HG03565 (cell line): ENCODE measurements at regions not wholly inside any gene's neighbourhood (a gene's known extent, or its start where the extent isn't known, plus 50 kb on each side); places are given as distances from the start of the nearest gene placed in this dataset.
A peak's percentile ranks its signal among the peaks of the same experiment; 100 is the strongest.
"Not testable (repeated sequence)": the region's sequence is repeated elsewhere in the genome, so short reads cannot be mapped to it uniquely, and the experiment has no call there.

ENCODE experiments used
- ATAC-seq: cut with Tn5 transposase; IDR thresholded peaks from one replicate; pipeline ENCODE4 v1.9.1; 2021; ENCODE audit warnings: mild to moderate bottlenecking, moderate library complexity; ENCODE audit not compliant: unreplicated experiment

DNA sequence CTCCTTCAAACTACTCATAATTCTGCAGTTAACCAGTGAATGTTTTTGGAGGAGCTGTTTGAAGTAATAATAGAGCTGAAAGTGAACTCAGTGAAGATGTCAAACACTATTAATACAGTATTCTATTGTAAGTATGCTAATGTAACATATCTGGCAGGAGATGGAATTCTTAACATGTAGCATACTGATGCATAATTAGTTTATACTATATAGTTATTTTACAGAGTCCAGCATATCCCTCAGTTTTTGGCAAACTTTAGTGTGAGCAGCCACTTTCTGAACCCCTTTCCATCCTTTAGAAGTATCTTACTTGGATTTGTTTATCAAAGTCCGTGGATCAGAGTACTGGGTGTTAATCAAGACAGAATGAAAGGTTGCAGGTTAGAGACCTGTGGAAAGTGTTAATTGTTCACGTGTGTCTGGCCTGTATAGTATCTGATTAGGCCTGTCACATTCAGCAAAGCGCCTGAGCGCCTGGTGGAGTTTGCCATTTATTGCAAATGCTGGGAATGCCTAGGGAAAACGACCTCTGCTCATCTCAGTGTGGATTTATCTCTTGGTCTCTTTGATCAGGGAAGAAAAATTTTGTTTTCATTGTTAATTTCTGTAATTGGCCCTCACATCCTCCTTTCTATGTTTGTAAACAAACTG lies 251.7 kb upstream of the MAD2L1 start:
- ATAC-seq, result no peak

DNA sequence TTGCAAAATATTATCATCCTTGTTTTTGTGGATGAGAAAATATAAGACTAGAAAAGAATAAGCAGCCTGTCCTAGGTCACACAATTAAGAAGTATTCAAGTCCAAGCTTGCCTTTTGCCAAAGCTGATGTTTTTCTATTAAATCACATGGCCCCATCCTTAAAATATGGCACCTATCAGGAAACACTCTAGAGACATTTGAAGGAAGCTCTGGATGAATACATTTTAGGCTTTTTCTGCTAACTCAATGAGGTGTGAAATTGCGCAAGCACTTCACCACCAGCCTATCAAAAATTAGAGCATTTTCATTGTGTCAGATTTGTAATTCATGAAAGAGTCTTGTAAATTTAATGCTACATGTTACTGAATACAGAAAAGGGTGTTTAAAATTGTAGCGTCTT lies 251.1 kb upstream of the MAD2L1 start:
- no peak for ATAC-seq

DNA sequence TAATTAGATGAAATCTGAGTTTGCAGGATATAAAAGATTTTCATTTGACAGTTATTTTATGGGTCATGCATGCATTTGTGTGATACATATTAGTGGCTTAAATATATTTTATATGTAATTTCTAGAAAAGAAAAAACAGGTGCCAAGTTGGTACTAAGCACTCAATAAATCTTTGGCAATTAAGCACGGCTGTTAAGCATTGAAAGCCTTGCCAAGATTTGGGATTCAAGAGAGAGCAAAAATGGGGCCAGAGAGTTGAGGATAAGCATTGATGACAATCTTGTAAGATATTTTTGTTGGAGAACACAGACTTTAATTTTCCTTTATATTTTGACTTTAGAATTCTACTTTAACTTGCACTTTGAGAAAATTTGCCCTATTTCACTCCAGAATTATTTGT lies 249.8 kb upstream of the MAD2L1 start:
- no peak for ATAC-seq

DNA sequence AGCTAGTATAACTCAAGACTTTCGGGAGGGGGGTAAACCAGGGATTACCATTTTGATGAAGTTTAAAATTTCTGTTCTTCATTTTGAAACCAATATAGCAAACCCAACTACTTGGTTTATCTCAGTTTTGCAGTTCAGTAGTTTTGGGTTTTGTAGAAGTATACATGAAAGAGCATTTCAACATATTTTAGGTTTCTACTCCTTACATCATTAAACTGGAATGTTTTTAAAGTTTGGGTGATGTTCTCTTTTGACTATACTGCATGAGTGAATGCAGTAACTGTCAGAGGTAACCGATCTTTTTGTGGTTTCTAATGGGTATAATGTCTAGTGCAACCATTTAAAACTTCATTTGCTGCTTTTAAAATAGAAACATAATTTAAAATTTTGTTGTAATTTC lies 248.3 kb upstream of the MAD2L1 start:
- peak; percentile 76 for ATAC-seq

DNA sequence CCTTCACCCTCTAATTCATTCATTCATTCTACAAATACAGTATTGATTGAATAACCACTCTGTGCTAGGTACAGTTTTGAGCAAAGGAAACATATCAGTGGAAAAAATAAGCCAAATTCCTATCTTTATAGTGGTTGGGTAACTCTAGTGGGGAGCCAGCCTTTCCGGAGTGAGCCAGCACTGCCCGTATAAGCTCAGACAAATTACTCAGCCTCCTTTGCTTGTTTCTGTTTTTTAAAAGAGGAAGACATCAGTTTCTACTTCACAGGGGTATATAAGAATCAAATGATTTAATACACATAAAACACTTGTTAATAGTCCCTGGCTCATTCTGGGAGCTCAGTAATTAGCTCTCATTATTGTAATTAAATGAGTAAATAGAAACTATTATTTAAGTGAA lies 238.2 kb upstream of the MAD2L1 start:
- no peak for ATAC-seq

DNA sequence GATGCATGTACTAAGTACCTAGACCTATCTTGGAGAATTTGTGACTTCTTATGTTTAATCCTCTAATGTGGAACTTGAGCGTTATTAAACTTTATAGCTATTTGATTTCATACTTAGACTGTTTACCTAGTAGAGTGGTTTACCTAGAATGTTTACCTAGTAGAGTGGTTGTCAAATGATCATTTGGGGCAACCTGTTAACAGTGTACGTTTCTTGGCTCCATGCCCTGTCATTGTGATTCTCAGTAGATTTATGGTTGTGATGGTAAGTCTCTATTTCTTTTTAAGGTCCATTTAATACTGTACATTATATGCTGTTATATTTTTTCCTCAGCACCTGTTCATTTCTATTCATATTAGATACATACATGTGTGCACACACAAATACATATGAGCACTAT lies 233.0 kb upstream of the MAD2L1 start:
- ATAC-seq, result no peak

DNA sequence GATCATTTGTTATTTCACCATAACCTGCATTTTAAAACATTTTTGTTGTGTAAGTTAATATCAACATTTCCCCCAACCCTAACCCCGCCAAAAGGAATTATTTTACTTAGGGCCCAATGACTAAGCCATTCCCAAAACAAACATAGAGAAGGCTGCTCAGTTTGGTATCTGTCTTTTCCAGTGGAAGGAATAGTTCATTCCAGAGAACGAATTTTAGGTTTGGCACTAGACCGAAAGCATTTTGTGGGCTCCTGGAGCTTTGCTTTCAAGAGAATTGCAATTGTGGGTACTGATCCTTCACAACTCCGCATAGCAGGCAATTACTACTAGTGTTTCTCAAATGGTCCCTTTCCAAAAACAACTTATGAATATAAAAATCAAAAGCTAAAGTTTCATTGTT lies 226.7 kb upstream of the MAD2L1 start:
- no peak for ATAC-seq

DNA sequence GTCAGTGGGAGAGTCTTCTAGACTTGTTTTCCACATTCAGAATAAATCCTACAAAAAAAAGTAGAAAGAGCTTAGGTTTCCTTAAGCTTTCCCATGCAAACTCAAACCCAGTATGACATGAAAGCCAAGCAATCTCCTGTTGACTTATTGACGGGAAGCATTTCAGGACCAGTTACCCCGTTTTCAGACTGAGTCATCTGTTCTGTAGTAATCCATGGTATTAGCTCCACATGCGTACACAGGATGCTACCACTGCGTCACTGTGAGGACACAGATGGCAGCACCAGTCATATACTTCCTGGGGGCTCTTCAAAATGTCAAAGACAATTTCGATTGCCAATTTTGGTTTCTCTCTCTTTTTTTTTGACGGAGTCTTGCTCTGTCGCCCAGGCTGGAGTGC lies 224.9 kb upstream of the MAD2L1 start:
- ATAC-seq, result no peak

DNA sequence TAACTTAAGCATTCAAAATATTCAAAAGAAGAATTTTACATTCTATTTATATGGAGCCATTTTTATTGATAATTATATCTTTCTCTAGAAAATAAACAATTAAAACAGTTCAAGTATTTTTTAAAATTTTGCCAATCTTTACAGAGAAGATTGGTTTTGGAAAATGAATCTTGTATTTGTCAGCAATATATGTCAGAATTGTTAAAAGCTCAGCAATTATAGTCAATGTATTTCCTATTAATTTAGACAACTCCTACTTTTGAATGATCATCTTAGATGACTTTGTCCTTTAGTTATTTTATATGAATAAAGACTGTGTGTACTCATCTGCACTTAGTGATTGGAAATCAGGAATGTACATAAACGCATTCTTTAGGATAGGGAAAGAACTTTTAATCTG lies 223.9 kb upstream of the MAD2L1 start:
- no peak for ATAC-seq

DNA sequence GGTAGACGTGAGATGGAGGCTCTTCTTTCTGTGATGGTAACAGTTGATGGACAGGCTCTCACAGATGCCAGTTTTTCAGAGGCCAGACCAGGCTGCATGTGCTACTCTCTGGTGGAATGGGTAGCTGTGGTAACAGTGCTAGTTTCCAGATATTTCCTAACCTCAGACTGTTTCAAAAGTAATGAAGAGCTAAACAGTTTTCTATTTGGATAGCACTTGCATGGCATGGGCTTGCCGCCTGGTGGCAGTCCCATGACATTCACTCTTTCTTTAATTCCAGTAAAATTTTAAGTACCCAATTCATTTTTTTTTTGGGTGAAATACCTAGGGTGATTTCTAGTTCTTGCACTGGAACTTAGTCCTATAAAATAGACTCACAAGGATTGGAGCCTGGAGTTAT lies 220.2 kb upstream of the MAD2L1 start:
- no peak for ATAC-seq

DNA sequence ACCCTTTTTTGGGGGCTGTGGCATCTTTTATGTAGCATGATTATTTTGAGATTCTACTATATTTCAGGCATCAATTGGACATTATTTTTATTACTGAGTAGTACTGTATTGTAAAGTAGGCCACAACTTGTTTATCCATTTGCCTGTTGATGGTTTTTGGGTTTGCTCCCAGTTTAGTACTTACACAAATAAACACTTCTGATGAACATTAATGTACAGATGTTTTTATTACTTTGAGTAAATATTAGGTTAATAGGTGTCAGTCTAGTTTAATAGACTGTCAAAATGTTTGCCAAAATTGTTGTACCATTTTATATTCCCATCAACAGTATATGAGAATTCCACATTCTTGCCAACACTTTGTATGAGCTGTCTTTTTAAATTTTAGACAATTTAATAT lies 214.9 kb upstream of the MAD2L1 start:
- no peak for ATAC-seq

DNA sequence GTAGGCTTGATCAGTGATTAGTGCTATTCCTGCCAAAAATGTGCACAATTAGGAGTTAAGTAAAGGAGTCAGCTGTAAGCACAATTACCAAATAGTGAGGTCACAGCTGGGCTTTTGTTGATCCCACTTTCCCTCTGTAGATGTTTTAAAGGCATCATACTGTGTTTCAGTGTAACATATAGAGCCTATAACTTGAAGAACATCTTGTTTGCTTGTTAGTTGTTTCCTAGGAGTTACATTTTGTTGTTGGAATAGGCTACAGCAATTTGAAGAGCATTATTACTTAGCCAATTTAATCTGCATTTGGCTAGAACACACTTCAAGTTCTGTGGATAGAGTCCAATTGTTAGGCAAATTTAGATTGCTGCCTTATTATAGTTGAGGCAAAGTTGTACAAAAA lies 210.7 kb upstream of the MAD2L1 start:
- ATAC-seq, result no peak

DNA sequence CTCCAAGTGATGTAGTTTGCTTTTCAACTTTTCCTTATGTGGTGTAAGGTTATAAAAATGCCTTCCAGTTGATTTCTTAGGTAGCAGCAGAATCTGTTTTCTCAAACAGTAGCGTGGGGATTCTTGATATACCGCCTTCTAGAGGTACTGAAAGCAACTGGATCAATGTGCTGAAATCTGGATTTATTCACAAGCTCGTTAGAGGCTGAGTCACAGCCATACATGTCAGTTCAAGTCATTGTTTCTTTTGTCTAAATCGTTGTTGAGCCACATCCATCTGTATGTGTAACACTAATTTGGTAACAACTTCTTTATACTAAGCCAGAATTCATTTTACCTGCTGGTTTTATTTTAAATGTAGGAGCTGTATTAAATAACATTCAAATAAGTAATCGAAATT lies 200.0 kb upstream of the MAD2L1 start:
- no peak for ATAC-seq

DNA sequence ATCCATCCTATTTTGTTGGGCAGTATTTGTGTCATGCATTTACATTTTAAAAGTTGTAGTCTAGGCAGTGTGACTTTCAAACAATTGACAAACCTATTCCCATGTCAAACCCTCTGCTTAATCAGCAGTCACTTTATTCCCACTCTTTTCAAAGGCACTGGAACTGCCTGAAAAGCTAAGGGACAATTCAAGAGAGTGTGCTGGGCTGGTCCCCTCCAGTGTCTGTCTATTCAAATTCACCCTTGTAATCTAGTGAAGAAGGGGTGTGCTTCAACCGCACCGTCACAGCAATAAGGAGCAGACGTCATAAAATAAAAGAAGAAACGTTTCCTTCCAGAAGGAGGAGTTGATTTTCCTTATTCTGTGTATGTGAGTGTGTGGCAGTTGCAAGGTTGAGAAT lies 197.0 kb upstream of the MAD2L1 start:
- ATAC-seq, result no peak

DNA sequence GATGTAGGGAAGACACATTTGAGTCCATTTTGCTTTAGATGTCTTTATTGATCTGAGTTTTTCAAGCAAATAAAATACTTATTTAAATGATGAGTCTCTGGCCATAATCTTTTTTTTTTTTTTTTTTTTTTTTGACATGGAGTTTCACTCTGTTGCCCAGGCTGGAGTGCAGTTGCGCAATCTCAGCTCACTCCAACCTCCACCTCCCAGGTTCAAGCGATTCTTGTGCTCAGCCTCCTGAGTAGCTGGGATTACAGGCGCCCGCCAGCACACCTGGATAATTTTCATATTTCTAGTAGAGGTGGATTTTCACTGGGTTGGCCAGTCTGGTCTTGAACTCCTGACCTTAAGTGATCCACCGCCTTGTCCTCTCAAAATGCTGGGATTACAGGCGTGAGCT lies 194.5 kb upstream of the MAD2L1 start:
- ATAC-seq, result no peak

DNA sequence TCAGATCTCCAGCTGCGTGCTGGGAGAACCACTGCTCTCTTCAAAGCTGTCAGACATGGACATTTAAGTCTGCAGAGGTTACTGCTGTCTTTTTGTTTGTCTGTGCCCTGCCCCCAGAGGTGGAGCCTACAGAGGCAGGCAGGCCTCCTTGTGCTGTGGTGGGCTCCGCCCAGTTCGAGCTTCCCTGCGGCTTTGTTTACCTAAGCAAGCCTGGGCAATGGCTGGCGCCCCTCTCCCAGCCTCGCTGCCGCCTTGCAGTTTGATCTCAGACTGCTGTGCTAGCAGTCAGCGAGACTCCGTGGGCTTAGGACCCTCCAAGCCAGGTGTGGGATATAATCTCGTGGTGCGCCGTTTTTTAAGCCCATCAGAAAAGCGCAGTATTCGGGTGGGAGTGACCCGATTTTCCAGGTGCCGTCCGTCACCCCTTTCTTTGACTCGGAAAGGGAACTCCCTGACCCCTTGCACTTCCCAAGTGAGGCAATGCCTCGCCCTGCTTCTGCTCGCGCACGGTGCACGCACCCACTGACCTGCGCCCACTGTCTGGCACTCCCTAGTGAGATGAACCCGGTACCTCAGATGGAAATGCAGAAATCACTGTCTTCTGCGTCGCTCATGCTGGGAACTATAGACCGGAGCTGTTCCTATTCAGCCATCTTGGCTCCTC lies 189.6 kb upstream of the MAD2L1 start:
- not testable (repeated sequence) for ATAC-seq

DNA sequence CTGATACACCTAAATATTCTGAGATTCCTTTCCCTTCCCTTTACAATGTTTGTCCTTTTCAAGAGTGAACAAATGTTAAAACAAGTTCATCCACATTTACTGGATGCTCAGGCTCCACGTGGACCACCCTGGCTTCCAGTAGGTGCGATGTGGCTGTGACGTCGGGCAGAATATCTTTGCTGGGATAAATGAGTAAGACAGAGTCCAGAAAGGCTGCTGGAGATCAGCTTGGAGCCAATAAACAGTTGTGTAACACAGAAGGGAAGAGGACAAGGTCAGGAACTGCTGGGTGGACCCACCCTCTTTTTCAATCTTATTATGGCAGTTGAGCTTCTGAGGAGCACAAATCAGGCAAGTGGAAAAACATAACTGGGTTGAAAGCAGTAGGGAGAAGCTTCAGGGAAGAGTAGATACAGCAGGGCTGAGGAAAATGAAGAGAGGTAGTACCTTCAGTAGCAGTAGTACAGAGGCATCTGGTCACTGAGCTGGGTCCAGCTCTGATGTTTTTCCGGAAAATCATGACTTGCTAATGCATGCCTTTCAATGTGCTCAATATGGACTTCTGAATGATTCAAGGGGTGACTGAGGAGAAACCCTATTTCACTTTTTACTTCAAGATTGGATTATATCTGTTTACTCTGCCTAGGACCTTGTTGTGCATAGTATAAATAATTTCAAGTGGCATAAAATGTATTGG lies 171.8 kb upstream of the MAD2L1 start:
- no peak for ATAC-seq

DNA sequence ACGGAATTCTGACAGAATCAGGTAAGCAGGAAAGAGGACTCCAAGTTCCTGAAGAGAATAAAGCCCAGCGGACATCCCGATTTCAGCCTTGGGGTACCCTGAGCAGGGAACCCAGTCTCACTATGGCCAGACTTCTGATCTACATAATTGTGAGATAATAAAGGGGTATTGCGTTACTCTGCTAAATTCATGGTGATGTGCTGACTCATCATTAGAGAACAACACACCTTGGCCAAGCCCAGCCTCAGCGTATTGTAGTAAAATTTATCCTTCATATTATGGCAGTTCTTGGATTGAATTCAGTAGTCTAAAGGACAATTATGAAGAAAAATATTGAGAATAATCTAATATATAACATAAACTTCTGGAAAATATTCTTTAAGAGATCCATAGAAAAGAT lies 170.2 kb upstream of the MAD2L1 start:
- no peak for ATAC-seq

DNA sequence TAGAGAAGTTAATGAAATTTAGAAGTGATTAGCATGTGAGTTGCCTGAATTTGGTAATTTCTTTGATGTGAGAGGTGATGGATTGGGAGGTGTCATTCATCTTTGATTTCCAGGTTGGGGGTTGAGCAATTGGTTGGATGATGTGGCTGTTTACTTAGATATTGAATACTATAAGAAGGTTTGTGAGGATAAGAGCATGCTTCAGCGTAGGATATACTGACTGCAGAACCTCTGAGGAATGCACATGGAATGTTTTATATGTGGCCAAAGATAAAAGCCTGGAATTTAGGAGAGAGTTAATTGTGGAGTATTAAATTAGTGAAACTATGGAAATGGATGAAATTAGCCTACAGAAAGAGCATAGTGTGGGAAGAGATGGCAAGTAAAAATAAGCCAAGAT lies 165.4 kb upstream of the MAD2L1 start:
- no peak for ATAC-seq

DNA sequence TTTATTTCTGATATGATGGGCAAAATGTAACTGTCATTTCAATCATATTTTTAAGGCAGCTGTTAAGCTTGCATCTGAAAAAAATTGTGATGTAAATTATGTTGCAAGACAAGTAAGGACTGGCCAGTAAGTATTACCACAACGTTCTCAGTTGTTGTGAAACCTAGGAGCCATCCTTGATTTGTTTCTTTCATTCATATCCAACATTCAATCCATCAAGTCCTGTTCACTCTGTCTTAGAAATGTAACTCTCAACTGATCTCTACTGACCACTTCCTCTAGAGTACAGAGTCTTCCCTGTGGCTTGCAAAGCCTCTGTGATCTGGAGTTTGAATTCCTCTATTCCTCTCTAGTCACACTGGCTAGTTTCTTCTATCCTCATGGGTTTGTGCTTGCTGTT lies 161.4 kb upstream of the MAD2L1 start:
- no peak for ATAC-seq

DNA sequence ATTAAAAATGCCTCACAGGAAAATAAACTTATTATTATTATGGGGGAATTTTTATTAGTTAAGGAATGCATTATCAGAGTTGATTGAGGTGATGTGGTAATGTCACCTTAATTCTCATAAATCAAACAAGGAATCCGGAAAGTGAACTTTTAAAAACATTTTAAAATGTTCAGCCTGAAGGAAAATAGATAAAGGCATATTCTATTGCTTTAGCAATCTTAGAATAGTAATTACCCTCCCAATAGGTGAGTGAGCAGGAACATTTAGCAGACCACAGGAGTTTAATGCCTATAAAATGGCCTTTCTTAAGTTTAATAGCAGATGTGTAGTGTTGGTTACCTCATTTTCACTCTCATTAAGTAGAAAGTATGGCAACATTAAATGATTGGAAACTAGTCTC lies 160.9 kb upstream of the MAD2L1 start:
- no peak for ATAC-seq

DNA sequence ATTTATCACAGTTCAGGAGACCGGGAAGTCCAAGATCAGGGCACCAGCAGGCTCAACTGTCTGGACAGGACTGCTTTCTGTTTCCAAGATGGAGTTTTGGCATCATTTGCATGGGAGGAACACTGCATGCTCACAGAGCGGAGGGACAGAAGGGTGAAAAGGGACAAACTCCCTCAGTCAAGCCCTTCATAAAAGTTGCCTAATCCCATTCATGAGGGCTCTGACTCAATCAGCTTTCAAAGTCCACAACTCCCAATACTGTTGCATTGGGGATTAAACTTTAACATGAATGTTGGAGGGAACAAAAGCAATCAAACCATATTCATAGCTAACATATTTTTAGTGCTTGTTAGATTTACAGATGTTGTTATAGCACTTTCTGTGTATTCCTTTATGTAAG lies 158.9 kb upstream of the MAD2L1 start:
- ATAC-seq, result no peak

DNA sequence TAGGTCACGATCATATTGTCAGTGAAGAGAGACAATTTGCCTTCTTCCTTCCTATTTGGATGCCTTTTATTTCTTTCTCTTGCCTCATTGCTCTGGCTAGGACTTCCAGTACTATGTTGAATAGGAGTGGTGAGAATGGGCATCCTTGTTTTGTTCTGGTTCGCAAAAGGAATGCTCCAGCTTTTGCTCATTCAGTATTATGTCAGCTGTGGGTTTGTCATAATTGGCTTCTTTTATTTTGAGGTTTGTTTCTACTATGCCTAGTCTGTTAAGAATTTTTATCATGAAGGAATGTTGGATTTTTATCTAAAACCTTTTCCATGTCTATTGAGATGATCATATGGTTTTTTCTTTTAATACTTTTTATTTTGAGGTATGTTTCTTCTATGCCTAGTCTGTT lies 152.3 kb upstream of the MAD2L1 start:
- no peak for ATAC-seq
